Naive B cell (primary cell): ENCODE measurements at regions not wholly inside any gene's neighbourhood (a gene's known extent, or its start where the extent isn't known, plus 50 kb on each side); places are given as distances from the start of the nearest gene placed in this dataset.

Source experiments
- ATAC-seq, 2 donors: fragments of 150-1000 bp; cut with Tn5 transposase; 2 replicates each; pipeline ENCODE4 v1.10.0; 2021; ENCODE audit warnings: low read depth in 2 of 2, mild to moderate bottlenecking in 2 of 2, moderate library complexity in 2 of 2
- DNase-seq: peaks from one replicate; pipeline ENCODE4 v3.0.0; 2022
- H3K27ac Mint-ChIP-seq, 6 donors: one replicate each; pipeline ENCODE4 v1.8.0; 2020 to 2022; ENCODE audit warnings: mild to moderate bottlenecking in 6 of 6, mixed read lengths in 6 of 6, moderate library complexity in 5 of 6, inconsistent platforms in 2 of 6
- H3K27me3 Mint-ChIP-seq, 3 donors: one replicate each; pipeline ENCODE4 v1.8.0; 2021 to 2022; ENCODE audit warnings: mixed read lengths in 3 of 3, mild to moderate bottlenecking in 1 of 3
- H3K36me3 Mint-ChIP-seq, 2 donors: one replicate each; pipeline ENCODE4 v1.8.0; 2020 to 2022; ENCODE audit warnings: mixed read lengths in 2 of 2, inconsistent platforms in 1 of 2, mild to moderate bottlenecking in 1 of 2
- H3K4me1 Mint-ChIP-seq, 3 donors: one replicate each; pipeline ENCODE4 v1.8.0; 2020 to 2022; ENCODE audit warnings: mixed read lengths in 3 of 3, inconsistent platforms in 1 of 3, mild to moderate bottlenecking in 1 of 3, moderate library complexity in 1 of 3
- H3K4me3 Mint-ChIP-seq, 8 donors: one replicate each; pipeline ENCODE4 v1.8.0; 2020 to 2022; ENCODE audit warnings: mild to moderate bottlenecking in 8 of 8, mixed read lengths in 8 of 8, moderate library complexity in 8 of 8, inconsistent platforms in 2 of 8
- H3K9me3 Mint-ChIP-seq, 7 donors: one replicate each; pipeline ENCODE4 v1.8.0; 2020 to 2022; ENCODE audit warnings: mixed read lengths in 7 of 7, mild to moderate bottlenecking in 5 of 7, inconsistent platforms in 2 of 7, moderate library complexity in 1 of 7

GRCh38 chr4:17310269-17310652 lies 201.6 kb downstream of the QDPR start:
- no peak overlapping the region for H3K4me3 Mint-ChIP-seq
- H3K27me3 Mint-ChIP-seq = peaks cover 0 to 3% (median 2%) of the 10 kb centered on the region in 3 donors
- no peak for DNase-seq
- H3K36me3 Mint-ChIP-seq = no peaks in the 10 kb centered on the region
- no peak overlapping the region for H3K27ac Mint-ChIP-seq
- no peaks in the 10 kb centered on the region for H3K4me1 Mint-ChIP-seq
- peaks cover 4 to 46% (median 9%) of the 10 kb centered on the region in 7 donors for H3K9me3 Mint-ChIP-seq
- no peak for ATAC-seq

GRCh38 chr4:17309567-17310268 lies 202.2 kb downstream of the QDPR start:
- H3K36me3 Mint-ChIP-seq = no peaks in the 10 kb centered on the region
- no peak for DNase-seq
- peaks cover 4 to 46% (median 9%) of the 10 kb centered on the region in 7 donors for H3K9me3 Mint-ChIP-seq
- H3K4me3 Mint-ChIP-seq = no peak overlapping the region
- peaks cover 0 to 3% (median 0%) of the 10 kb centered on the region in 3 donors for H3K27me3 Mint-ChIP-seq
- H3K4me1 Mint-ChIP-seq = no peaks in the 10 kb centered on the region
- no peak overlapping the region for H3K27ac Mint-ChIP-seq
- ATAC-seq = no peak

GRCh38 chr4:17301869-17302268 lies 210.0 kb downstream of the QDPR start:
- no peak for DNase-seq
- no peaks in the 10 kb centered on the region for H3K4me1 Mint-ChIP-seq
- ATAC-seq = no peak
- H3K27me3 Mint-ChIP-seq = peaks cover 0 to 10% (median 7%) of the 10 kb centered on the region in 3 donors
- no peak overlapping the region for H3K4me3 Mint-ChIP-seq
- no peak overlapping the region for H3K27ac Mint-ChIP-seq
- H3K9me3 Mint-ChIP-seq = peaks cover 0 to 17% (median 4%) of the 10 kb centered on the region in 7 donors
- no peaks in the 10 kb centered on the region for H3K36me3 Mint-ChIP-seq

- H3K9me3 Mint-ChIP-seq = peaks cover 0 to 12% (median 3%) of the 10 kb centered on the region in 7 donors
- ATAC-seq (no peak), DNase-seq (no peak)
- no peak overlapping the region for H3K4me3 Mint-ChIP-seq
- no peaks in the 10 kb centered on the region for H3K4me1 Mint-ChIP-seq
- H3K27me3 Mint-ChIP-seq = peaks cover 0 to 10% (median 7%) of the 10 kb centered on the region in 3 donors
- no peak overlapping the region for H3K27ac Mint-ChIP-seq
- no peaks in the 10 kb centered on the region for H3K36me3 Mint-ChIP-seq
Measured at GRCh38 chr4:17301266-17301665, 210.6 kb downstream of the QDPR start.

GRCh38 chr4:17296921-17297890 lies 214.7 kb downstream of the QDPR start:
- no peak for ATAC-seq
- no peaks in the 10 kb centered on the region for H3K4me1 Mint-ChIP-seq
- peaks cover 4 to 14% (median 7%) of the 10 kb centered on the region in 3 donors for H3K27me3 Mint-ChIP-seq
- no peaks in the 10 kb centered on the region for H3K36me3 Mint-ChIP-seq
- H3K9me3 Mint-ChIP-seq = peaks cover 0 to 13% (median 6%) of the 10 kb centered on the region in 7 donors
- no peak for DNase-seq
- no peak overlapping the region for H3K27ac Mint-ChIP-seq
- no peak overlapping the region for H3K4me3 Mint-ChIP-seq

- DNase-seq (no peak), ATAC-seq (no peak)
- Mint-ChIP-seq H3K36me3 (no peaks in the 10 kb centered on the region), H3K27ac (no peak overlapping the region), H3K9me3 (peaks cover 0 to 7% (median under 1%) of the 10 kb centered on the region in 7 donors), H3K4me1 (no peaks in the 10 kb centered on the region), H3K27me3 (peaks cover 0 to 5% (median 4%) of the 10 kb centered on the region in 3 donors), H3K4me3 (no peak overlapping the region)
Measured at GRCh38 chr4:17293901-17294300, 218.0 kb downstream of the QDPR start.

- Mint-ChIP-seq H3K36me3 (no peaks in the 10 kb centered on the region), H3K27ac (peak overlapping the region in 1 of 6 donors; percentile 34), H3K4me1 (no peaks in the 10 kb centered on the region), H3K27me3 (peaks cover 0 to 7% (median 3%) of the 10 kb centered on the region in 3 donors), H3K4me3 (peak overlapping the region in 1 of 8 donors; percentile 6), H3K9me3 (peaks cover 0 to 11% (median 7%) of the 10 kb centered on the region in 7 donors)
- DNase-seq (no peak), ATAC-seq (no peak)
Measured at GRCh38 chr4:17288151-17288550, 223.7 kb downstream of the QDPR start.

GRCh38 chr4:17286752-17287460 lies 225.0 kb downstream of the QDPR start:
- H3K27ac Mint-ChIP-seq = no peak overlapping the region
- H3K36me3 Mint-ChIP-seq = no peaks in the 10 kb centered on the region
- H3K27me3 Mint-ChIP-seq = peaks cover 0 to 4% (median 0%) of the 10 kb centered on the region in 3 donors
- H3K9me3 Mint-ChIP-seq = peaks cover 0 to 10% (median 5%) of the 10 kb centered on the region in 7 donors
- H3K4me3 Mint-ChIP-seq = no peak overlapping the region
- DNase-seq (no peak), ATAC-seq (no peak)
- H3K4me1 Mint-ChIP-seq = no peaks in the 10 kb centered on the region

- H3K4me1 Mint-ChIP-seq = no peaks in the 10 kb centered on the region
- peaks cover 0 to 10% (median 5%) of the 10 kb centered on the region in 7 donors for H3K9me3 Mint-ChIP-seq
- H3K27me3 Mint-ChIP-seq = peaks cover 0 to 4% (median 0%) of the 10 kb centered on the region in 3 donors
- no peaks in the 10 kb centered on the region for H3K36me3 Mint-ChIP-seq
- peak overlapping the region in 1 of 6 donors; percentile 69 for H3K27ac Mint-ChIP-seq
- DNase-seq (no peak), ATAC-seq (no peak)
- H3K4me3 Mint-ChIP-seq = no peak overlapping the region
Measured at GRCh38 chr4:17285747-17286146, 226.1 kb downstream of the QDPR start.

- no peak for DNase-seq
- H3K36me3 Mint-ChIP-seq = no peaks in the 10 kb centered on the region
- peaks cover 0 to 10% (median 5%) of the 10 kb centered on the region in 7 donors for H3K9me3 Mint-ChIP-seq
- H3K4me3 Mint-ChIP-seq = no peak overlapping the region
- peak overlapping the region in 1 of 6 donors; percentile 65 for H3K27ac Mint-ChIP-seq
- peaks cover 0 to 4% (median 0%) of the 10 kb centered on the region in 3 donors for H3K27me3 Mint-ChIP-seq
- H3K4me1 Mint-ChIP-seq = no peaks in the 10 kb centered on the region
- ATAC-seq = no peak
Measured at GRCh38 chr4:17284323-17285175, 227.3 kb downstream of the QDPR start.

- no peak overlapping the region for H3K27ac Mint-ChIP-seq
- ATAC-seq (no peak), DNase-seq (no peak)
- H3K4me3 Mint-ChIP-seq = no peak overlapping the region
- H3K4me1 Mint-ChIP-seq = no peaks in the 10 kb centered on the region
- peaks cover 0 to 4% (median 0%) of the 10 kb centered on the region in 3 donors for H3K27me3 Mint-ChIP-seq
- no peaks in the 10 kb centered on the region for H3K36me3 Mint-ChIP-seq
- peaks cover 0 to 10% (median 5%) of the 10 kb centered on the region in 7 donors for H3K9me3 Mint-ChIP-seq
Measured at GRCh38 chr4:17283832-17284231, 228.1 kb downstream of the QDPR start.

- Mint-ChIP-seq H3K9me3 (peaks cover 0 to 7% (median 5%) of the 10 kb centered on the region in 7 donors), H3K4me1 (no peaks in the 10 kb centered on the region), H3K27me3 (peaks cover 0 to 4% (median 0%) of the 10 kb centered on the region in 3 donors), H3K27ac (no peak overlapping the region), H3K36me3 (no peaks in the 10 kb centered on the region), H3K4me3 (no peak overlapping the region)
- DNase-seq = no peak
- ATAC-seq = no peak
Measured at GRCh38 chr4:17283251-17283650, 228.6 kb downstream of the QDPR start.
